Mesothelial cell of epicardium (in vitro differentiated cells): ENCODE measurements at regions not wholly inside any gene's neighbourhood (a gene's known extent, or its start where the extent isn't known, plus 50 kb on each side); places are given as distances from the start of the nearest gene placed in this dataset.

Experiments used
- DNase-seq, 2 experiments: peaks; one replicate each; pipeline ENCODE4 v3.0.0; 2021; ENCODE audit warnings: low spot score in 2 of 2; ENCODE audit not compliant: unreplicated experiment in 2 of 2
- H3K27ac Mint-ChIP-seq: 2 replicates; pipeline ENCODE4 v1.8.0; 2021; ENCODE audit warnings: mixed read lengths
- H3K27me3 Mint-ChIP-seq: 2 replicates; pipeline ENCODE4 v1.8.0; 2021; ENCODE audit warnings: low read depth, mixed read lengths
- H3K36me3 Mint-ChIP-seq: 2 replicates; pipeline ENCODE4 v1.8.0; 2021; ENCODE audit warnings: mixed read lengths
- H3K4me1 Mint-ChIP-seq: 2 replicates; pipeline ENCODE4 v1.8.0; 2021; ENCODE audit warnings: mixed read lengths
- H3K4me3 Mint-ChIP-seq: 2 replicates; pipeline ENCODE4 v1.8.0; 2021; ENCODE audit warnings: mild to moderate bottlenecking, moderate library complexity, mixed read lengths
- H3K9me3 Mint-ChIP-seq: 2 replicates; pipeline ENCODE4 v1.8.0; 2021; ENCODE audit warnings: mixed read lengths
- TF ChIP-seq, protein P1 (sequence below): fragments of 200-600 bp; sonication (generic); IDR thresholded peaks from one replicate; pipeline ENCODE4 v1.5.0; 2021; ENCODE audit warnings: antibody characterized with exemption; ENCODE audit not compliant: unreplicated experiment

DNA sequence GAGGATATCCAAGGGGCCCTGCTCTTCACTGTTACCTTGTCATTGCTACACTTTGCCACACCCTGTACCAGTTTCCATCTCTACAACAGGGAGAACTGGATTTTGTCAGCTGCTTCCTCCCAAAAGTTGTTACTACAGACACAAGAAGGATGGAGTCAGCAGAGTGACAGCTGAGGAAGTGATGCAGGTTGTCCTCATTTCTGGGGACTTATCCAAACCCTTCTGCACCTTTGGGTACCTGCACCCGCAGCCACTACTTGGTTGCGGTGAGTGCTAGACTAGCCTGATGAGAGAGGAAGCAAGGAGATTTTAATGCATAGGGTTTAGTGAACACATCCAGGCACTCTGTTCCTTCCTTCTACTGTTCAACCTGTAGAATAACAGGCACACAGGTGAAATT, 281.0 kb downstream of the RPS24 start:
- Mint-ChIP-seq H3K27ac (no peak overlapping the region), H3K4me1 (peaks cover 25% of the 10 kb centered on the region), H3K27me3 (no peaks in the 10 kb centered on the region), H3K36me3 (no peaks in the 10 kb centered on the region), H3K9me3 (peaks cover 16% of the 10 kb centered on the region), H3K4me3 (no peak overlapping the region)
- TF ChIP-seq, protein P1, sequence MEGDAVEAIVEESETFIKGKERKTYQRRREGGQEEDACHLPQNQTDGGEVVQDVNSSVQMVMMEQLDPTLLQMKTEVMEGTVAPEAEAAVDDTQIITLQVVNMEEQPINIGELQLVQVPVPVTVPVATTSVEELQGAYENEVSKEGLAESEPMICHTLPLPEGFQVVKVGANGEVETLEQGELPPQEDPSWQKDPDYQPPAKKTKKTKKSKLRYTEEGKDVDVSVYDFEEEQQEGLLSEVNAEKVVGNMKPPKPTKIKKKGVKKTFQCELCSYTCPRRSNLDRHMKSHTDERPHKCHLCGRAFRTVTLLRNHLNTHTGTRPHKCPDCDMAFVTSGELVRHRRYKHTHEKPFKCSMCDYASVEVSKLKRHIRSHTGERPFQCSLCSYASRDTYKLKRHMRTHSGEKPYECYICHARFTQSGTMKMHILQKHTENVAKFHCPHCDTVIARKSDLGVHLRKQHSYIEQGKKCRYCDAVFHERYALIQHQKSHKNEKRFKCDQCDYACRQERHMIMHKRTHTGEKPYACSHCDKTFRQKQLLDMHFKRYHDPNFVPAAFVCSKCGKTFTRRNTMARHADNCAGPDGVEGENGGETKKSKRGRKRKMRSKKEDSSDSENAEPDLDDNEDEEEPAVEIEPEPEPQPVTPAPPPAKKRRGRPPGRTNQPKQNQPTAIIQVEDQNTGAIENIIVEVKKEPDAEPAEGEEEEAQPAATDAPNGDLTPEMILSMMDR, result no peak
- DNase-seq, result peak in 1 of 2 experiments; percentile 17

DNA sequence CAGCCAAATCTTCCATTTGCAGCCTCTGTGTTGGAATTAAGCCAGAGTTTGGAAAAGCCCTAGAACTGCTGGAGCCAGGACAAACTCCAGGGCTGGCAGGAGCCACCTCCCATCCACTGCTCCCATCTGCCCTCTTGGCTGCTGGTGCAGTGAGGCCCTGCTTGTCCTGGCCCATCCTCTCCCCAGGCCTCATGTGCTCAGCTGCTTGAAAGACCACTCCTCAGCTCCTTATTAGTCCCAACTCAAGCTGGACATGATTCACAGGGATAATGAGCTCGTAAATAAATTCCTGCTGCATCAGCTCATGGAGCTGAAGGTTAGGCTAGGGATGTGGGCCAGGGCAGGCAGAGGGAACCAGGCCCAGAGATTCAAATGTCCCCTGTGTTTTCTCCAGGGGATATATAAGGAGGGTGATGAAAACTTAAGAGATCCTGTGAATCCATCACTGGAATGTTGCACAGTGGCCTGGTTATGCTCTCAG, 282.8 kb downstream of the RPS24 start:
- peaks cover 30% of the 10 kb centered on the region for H3K4me1 Mint-ChIP-seq
- H3K27ac Mint-ChIP-seq, result peak overlapping the region; percentile 88
- H3K27me3 Mint-ChIP-seq, result no peaks in the 10 kb centered on the region
- H3K9me3 Mint-ChIP-seq, result peaks cover 16% of the 10 kb centered on the region
- peak in 1 of 2 experiments; percentile 34 for DNase-seq
- no peak overlapping the region for H3K4me3 Mint-ChIP-seq
- TF ChIP-seq, protein P1, result no peak
- no peaks in the 10 kb centered on the region for H3K36me3 Mint-ChIP-seq

DNA sequence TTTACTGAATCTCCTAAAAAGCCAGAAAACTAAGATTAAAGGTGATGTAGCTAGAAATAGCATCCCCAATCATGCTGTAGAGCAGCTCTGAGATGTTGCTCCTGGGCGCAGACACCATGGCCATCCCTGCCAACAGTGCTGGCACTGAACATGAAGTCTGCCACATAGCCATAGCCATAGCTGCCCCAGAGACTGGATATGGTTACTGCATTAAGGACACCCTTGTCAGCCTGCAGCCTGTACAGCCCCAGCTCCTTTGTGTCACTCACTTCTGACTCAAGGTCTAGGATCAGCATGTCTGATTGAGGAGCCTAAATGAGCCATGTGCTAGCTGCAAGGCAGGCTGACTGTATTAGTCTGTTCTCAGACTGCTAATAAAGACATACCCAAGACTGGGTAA, 284.6 kb downstream of the RPS24 start:
- H3K36me3 Mint-ChIP-seq, result no peaks in the 10 kb centered on the region
- H3K4me3 Mint-ChIP-seq, result no peak overlapping the region
- H3K27ac Mint-ChIP-seq, result no peak overlapping the region
- H3K27me3 Mint-ChIP-seq, result no peaks in the 10 kb centered on the region
- TF ChIP-seq, protein P1, result no peak
- H3K9me3 Mint-ChIP-seq, result peaks cover 25% of the 10 kb centered on the region
- peak in 1 of 2 experiments; percentile 29 for DNase-seq
- H3K4me1 Mint-ChIP-seq, result peaks cover 21% of the 10 kb centered on the region

DNA sequence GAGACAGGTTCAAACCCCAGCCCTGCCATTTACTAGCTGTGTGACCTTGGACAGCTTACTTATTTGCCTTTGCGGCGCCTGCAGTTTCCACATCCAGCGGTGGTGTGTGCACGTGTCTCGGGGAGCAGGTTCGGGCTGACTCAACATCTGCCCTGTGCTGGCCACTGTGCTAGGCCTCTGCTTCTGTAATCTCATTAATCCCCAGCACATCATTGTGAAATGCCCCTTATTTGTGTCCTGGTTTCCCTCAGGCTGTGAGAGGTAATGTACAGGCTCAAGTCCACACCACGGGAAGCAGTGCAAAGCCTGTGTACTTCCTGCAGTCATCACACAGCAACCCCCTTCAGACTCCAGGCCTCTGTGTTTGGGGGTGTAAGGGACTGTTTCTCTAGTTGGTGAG, 285.7 kb downstream of the RPS24 start:
- no peak overlapping the region for H3K4me3 Mint-ChIP-seq
- no peaks in the 10 kb centered on the region for H3K27me3 Mint-ChIP-seq
- H3K4me1 Mint-ChIP-seq, result peaks cover 21% of the 10 kb centered on the region
- peak in 1 of 2 experiments; percentile 29 for DNase-seq
- no peak overlapping the region for H3K27ac Mint-ChIP-seq
- peaks cover 26% of the 10 kb centered on the region for H3K9me3 Mint-ChIP-seq
- TF ChIP-seq, protein P1, result no peak
- H3K36me3 Mint-ChIP-seq, result no peaks in the 10 kb centered on the region

DNA sequence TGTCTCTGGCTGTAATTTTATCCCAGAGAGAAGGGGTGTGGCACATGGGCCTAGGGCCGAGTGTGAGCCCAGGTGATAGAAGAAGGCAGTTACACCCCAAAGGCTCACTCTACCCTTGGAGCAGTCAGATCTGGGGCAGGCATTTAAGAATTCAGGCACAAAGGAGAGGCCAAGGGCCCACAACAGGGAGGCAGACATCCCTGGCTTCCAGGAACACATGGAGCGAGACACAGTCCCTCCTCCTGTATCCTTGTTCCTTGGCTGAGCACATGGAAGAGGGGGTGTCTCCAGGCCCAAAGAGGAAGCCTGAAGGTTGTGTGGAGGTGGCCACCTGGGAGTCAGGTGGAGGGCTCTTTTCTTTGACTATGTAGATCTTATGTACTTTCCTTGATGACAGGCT, 286.2 kb downstream of the RPS24 start:
- no peak overlapping the region for H3K27ac Mint-ChIP-seq
- no peak overlapping the region for H3K4me3 Mint-ChIP-seq
- TF ChIP-seq, protein P1, result no peak
- no peaks in the 10 kb centered on the region for H3K36me3 Mint-ChIP-seq
- DNase-seq, result no peak
- H3K9me3 Mint-ChIP-seq, result peaks cover 27% of the 10 kb centered on the region
- no peaks in the 10 kb centered on the region for H3K27me3 Mint-ChIP-seq
- peaks cover 21% of the 10 kb centered on the region for H3K4me1 Mint-ChIP-seq

DNA sequence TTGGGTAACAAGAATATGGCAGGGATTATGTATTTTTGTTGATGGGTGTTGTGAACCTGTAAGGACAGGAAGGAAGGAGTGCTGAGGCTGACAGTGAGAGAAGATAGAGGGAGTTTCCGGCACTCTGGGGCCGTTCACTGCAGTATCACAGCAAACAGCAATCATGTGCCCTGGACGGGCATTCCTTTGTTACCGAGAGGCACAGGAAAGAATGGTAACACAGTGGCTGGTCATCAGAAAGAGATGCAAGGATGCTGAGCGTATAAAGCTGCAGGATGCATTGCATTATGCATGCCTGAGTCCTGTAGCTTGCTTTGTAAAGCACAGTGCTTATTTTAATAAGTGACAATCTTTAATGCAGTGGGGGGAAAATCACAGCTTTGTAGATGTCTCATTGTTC, 286.8 kb downstream of the RPS24 start:
- H3K27me3 Mint-ChIP-seq, result no peaks in the 10 kb centered on the region
- H3K4me1 Mint-ChIP-seq, result peaks cover 21% of the 10 kb centered on the region
- H3K9me3 Mint-ChIP-seq, result peaks cover 28% of the 10 kb centered on the region
- no peak overlapping the region for H3K27ac Mint-ChIP-seq
- no peak for DNase-seq
- H3K36me3 Mint-ChIP-seq, result no peaks in the 10 kb centered on the region
- TF ChIP-seq, protein P1, result no peak
- no peak overlapping the region for H3K4me3 Mint-ChIP-seq
